ENCODE measurements at regions not wholly inside any gene's neighbourhood (a gene's known extent, or its start where the extent isn't known, plus 50 kb on each side); places are given as distances from the start of the nearest gene placed in this dataset.

DNA sequence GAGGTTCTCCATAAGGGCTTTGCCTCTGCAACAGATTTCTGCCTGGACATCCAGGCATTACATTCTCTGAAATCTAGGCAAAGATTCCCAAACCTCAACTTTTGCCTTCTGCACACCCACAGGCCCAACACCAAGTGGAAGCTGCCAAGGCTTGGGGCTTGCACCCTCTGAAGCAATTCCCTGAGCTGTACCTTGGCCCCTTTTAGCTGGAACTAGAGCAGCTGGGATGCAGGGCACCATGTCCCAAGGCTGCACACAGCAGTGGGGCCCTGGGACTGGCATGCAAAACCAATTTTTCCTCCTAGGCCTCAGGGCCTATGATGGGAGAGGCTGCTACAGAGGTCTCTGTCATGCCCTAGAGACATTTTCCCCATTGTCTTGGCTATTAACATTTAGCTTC lies 943.2 kb downstream of the PCDH17 start:
- no peak overlapping the region for H3K9ac ChIP-seq (ENCODE audit: low read depth, low read length)
- no peaks in the 10 kb centered on the region for H3K36me3 ChIP-seq (ENCODE audit: insufficient read depth, low read length)
- 0 out of 2 replicates have a peak, but pooled peaks cover 4% of the 10 kb centered on the region for H3K9me3 ChIP-seq (ENCODE audit: insufficient read depth, low read depth, low read length)
- H3K27ac ChIP-seq (ENCODE audit: low read depth, low read length): no peak overlapping the region
- H3K4me1 ChIP-seq (ENCODE audit: insufficient read depth, low read length): no peaks in the 10 kb centered on the region
- no peak overlapping the region for H3K4me3 ChIP-seq (ENCODE audit: low read length)
- H3K27me3 ChIP-seq (ENCODE audit: insufficient read depth, low read length): no peaks in the 10 kb centered on the region

DNA sequence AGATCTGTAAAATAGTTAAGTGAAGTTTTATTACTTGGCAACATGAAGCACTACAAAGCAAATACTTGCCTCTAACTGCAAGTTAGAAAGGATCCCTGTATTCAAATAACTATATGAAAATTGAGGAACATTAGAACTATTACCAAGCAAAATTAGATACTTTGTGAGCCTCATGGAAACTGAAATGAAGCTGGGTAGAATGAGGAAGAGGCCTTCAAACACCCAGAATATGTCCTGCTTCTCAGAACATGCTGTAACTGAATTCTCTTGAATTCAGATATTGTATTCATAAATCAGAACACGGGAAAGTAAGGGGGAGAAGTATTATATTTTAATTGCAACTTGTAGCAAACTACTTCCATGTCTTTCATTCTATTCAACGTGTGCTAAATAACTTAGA lies 947.9 kb downstream of the PCDH17 start:
- H3K4me3 ChIP-seq (ENCODE audit: low read length): no peak overlapping the region
- 100% methylated on average over 1 of the region's 2 CpGs for WGBS
- H3K27me3 ChIP-seq (ENCODE audit: insufficient read depth, low read length): no peaks in the 10 kb centered on the region
- H3K27ac ChIP-seq (ENCODE audit: low read depth, low read length): no peak overlapping the region
- 0 out of 2 replicates have a peak, but pooled peaks cover 4% of the 10 kb centered on the region for H3K9me3 ChIP-seq (ENCODE audit: insufficient read depth, low read depth, low read length)
- no peaks in the 10 kb centered on the region for H3K36me3 ChIP-seq (ENCODE audit: insufficient read depth, low read length)
- H3K9ac ChIP-seq (ENCODE audit: low read depth, low read length): no peak overlapping the region
- no peaks in the 10 kb centered on the region for H3K4me1 ChIP-seq (ENCODE audit: insufficient read depth, low read length)

- Histone ChIP-seq H3K36me3 (ENCODE audit: insufficient read depth, low read length) (no peaks in the 10 kb centered on the region), H3K4me3 (ENCODE audit: low read length) (no peak overlapping the region), H3K4me1 (ENCODE audit: insufficient read depth, low read length) (no peaks in the 10 kb centered on the region), H3K27ac (ENCODE audit: low read depth, low read length) (no peak overlapping the region), H3K27me3 (ENCODE audit: insufficient read depth, low read length) (no peaks in the 10 kb centered on the region), H3K9me3 (ENCODE audit: insufficient read depth, low read depth, low read length) (no peaks in the 10 kb centered on the region), H3K9ac (ENCODE audit: low read depth, low read length) (no peak overlapping the region)
- 83% methylated on average over 1 of the region's 1 CpG for WGBS
Measured at GRCh38 chr13:58583966-58584365, 952.4 kb downstream of the PCDH17 start.

- H3K36me3 ChIP-seq (ENCODE audit: insufficient read depth, low read length): no peaks in the 10 kb centered on the region
- H3K9me3 ChIP-seq (ENCODE audit: insufficient read depth, low read depth, low read length): no peaks in the 10 kb centered on the region
- H3K9ac ChIP-seq (ENCODE audit: low read depth, low read length): no peak overlapping the region
- no peaks in the 10 kb centered on the region for H3K4me1 ChIP-seq (ENCODE audit: insufficient read depth, low read length)
- no peaks in the 10 kb centered on the region for H3K27me3 ChIP-seq (ENCODE audit: insufficient read depth, low read length)
- 93% methylated on average over 2 of the region's 2 CpGs for WGBS
- H3K27ac ChIP-seq (ENCODE audit: low read depth, low read length): no peak overlapping the region
- H3K4me3 ChIP-seq (ENCODE audit: low read length): no peak overlapping the region
Measured at GRCh38 chr13:58584610-58585009, 953.1 kb downstream of the PCDH17 start.

GRCh38 chr13:58587183-58587582 lies 955.6 kb downstream of the PCDH17 start:
- Histone ChIP-seq H3K27me3 (ENCODE audit: insufficient read depth, low read length) (no peaks in the 10 kb centered on the region), H3K36me3 (ENCODE audit: insufficient read depth, low read length) (no peaks in the 10 kb centered on the region), H3K9me3 (ENCODE audit: insufficient read depth, low read depth, low read length) (no peaks in the 10 kb centered on the region), H3K9ac (ENCODE audit: low read depth, low read length) (no peak overlapping the region), H3K4me1 (ENCODE audit: insufficient read depth, low read length) (no peaks in the 10 kb centered on the region), H3K27ac (ENCODE audit: low read depth, low read length) (no peak overlapping the region), H3K4me3 (ENCODE audit: low read length) (no peak overlapping the region)
- 100% methylated on average over 2 of the region's 2 CpGs for WGBS

- H3K27ac ChIP-seq (ENCODE audit: low read depth, low read length): no peak overlapping the region
- H3K9me3 ChIP-seq (ENCODE audit: insufficient read depth, low read depth, low read length): no peaks in the 10 kb centered on the region
- no peak overlapping the region for H3K4me3 ChIP-seq (ENCODE audit: low read length)
- peaks cover 11% of the 10 kb centered on the region; the same call in 1 of the 2 replicates for H3K4me1 ChIP-seq (ENCODE audit: insufficient read depth, low read length)
- H3K36me3 ChIP-seq (ENCODE audit: insufficient read depth, low read length): no peaks in the 10 kb centered on the region
- no peak overlapping the region for H3K9ac ChIP-seq (ENCODE audit: low read depth, low read length)
- H3K27me3 ChIP-seq (ENCODE audit: insufficient read depth, low read length): no peaks in the 10 kb centered on the region
Measured at GRCh38 chr13:58592052-58592451, 960.5 kb downstream of the PCDH17 start.

DNA sequence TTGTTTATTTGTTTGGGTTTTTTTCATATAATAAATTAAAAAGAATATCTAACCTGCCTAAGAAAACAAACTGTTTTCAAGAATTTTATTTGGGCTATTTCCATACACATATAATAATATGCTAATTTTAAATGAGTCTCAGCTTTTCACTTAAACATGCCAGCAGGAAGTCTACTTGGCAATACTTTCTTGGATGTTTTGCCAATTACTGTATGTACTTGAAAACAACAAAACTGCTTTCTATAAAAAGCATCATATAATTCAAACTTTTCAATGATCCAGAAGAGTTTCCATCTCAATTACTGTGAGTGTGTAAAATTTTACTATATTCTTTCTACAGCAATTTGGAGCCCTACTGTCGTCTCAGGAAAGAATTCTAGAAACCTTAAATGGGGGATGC lies 961.2 kb downstream of the PCDH17 start:
- Histone ChIP-seq H3K9me3 (ENCODE audit: insufficient read depth, low read depth, low read length) (no peaks in the 10 kb centered on the region), H3K9ac (ENCODE audit: low read depth, low read length) (no peak overlapping the region), H3K36me3 (ENCODE audit: insufficient read depth, low read length) (no peaks in the 10 kb centered on the region), H3K27me3 (ENCODE audit: insufficient read depth, low read length) (no peaks in the 10 kb centered on the region), H3K4me1 (ENCODE audit: insufficient read depth, low read length) (peaks cover 11% of the 10 kb centered on the region; the same call in 1 of the 2 replicates), H3K27ac (ENCODE audit: low read depth, low read length) (no peak overlapping the region), H3K4me3 (ENCODE audit: low read length) (no peak overlapping the region)
- 100% methylated on average over 1 of the region's 1 CpG for WGBS

DNA sequence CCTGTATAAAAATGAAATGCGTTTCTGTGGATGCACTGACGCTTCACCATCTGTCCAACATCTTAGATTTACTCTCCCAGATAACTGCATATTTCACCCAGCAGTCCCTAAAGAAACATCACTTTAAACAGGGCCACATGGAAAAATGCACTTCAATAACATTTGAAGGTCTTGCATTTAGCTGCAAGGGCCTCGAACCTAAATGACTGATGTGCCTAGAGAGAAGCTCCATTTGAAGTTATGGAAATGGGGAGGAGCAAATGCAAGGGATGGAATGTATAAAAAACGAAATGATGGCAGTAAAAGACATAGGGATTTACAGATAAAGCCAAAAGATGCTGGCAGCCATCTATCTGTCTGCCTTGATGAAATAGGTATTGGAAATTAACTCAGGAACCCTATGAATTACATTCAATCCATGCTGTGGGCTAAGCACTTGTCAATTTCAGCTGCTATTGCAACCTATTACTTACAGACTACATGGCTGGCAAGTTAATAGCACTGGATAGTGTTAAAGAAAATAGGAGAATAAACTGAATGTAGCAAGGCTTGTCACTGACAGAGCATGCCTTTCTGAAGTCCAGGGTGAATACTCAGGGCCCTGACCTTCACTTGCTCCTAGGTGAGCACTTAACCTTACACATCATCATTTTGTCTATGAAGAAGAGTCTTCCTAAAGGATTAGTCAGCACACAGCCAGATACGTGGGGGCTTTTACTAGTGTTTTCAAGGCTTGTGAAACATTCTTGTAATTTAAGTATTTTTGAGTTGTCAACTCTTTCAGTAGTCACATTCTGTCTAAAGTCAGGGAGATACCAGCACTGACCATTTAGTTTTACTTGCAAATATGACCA lies 963.4 kb downstream of the PCDH17 start:
- H3K9ac ChIP-seq (ENCODE audit: low read depth, low read length): no peak overlapping the region
- no peaks in the 10 kb centered on the region for H3K36me3 ChIP-seq (ENCODE audit: insufficient read depth, low read length)
- H3K4me3 ChIP-seq (ENCODE audit: low read length): no peak overlapping the region
- WGBS: 73% methylated on average over 5 of the region's 5 CpGs
- no peak overlapping the region for H3K27ac ChIP-seq (ENCODE audit: low read depth, low read length)
- H3K4me1 ChIP-seq (ENCODE audit: insufficient read depth, low read length): peaks cover 11% of the 10 kb centered on the region; the same call in 1 of the 2 replicates
- no peaks in the 10 kb centered on the region for H3K9me3 ChIP-seq (ENCODE audit: insufficient read depth, low read depth, low read length)
- H3K27me3 ChIP-seq (ENCODE audit: insufficient read depth, low read length): no peaks in the 10 kb centered on the region

GRCh38 chr13:58597552-58597951 lies 966.0 kb downstream of the PCDH17 start:
- no peaks in the 10 kb centered on the region for H3K27me3 ChIP-seq (ENCODE audit: insufficient read depth, low read length)
- 92% methylated on average over 2 of the region's 2 CpGs for WGBS
- H3K4me1 ChIP-seq (ENCODE audit: insufficient read depth, low read length): peaks cover 11% of the 10 kb centered on the region; the same call in 1 of the 2 replicates
- no peak overlapping the region for H3K27ac ChIP-seq (ENCODE audit: low read depth, low read length)
- no peak overlapping the region for H3K9ac ChIP-seq (ENCODE audit: low read depth, low read length)
- no peak overlapping the region for H3K4me3 ChIP-seq (ENCODE audit: low read length)
- no peaks in the 10 kb centered on the region for H3K36me3 ChIP-seq (ENCODE audit: insufficient read depth, low read length)
- no peaks in the 10 kb centered on the region for H3K9me3 ChIP-seq (ENCODE audit: insufficient read depth, low read depth, low read length)

- no peak overlapping the region for H3K27ac ChIP-seq (ENCODE audit: low read depth, low read length)
- no peaks in the 10 kb centered on the region for H3K9me3 ChIP-seq (ENCODE audit: insufficient read depth, low read depth, low read length)
- peaks cover 11% of the 10 kb centered on the region; the same call in 1 of the 2 replicates for H3K4me1 ChIP-seq (ENCODE audit: insufficient read depth, low read length)
- H3K27me3 ChIP-seq (ENCODE audit: insufficient read depth, low read length): no peaks in the 10 kb centered on the region
- no peak overlapping the region for H3K9ac ChIP-seq (ENCODE audit: low read depth, low read length)
- no peaks in the 10 kb centered on the region for H3K36me3 ChIP-seq (ENCODE audit: insufficient read depth, low read length)
- 96% methylated on average over 2 of the region's 2 CpGs for WGBS
- no peak overlapping the region for H3K4me3 ChIP-seq (ENCODE audit: low read length)
Measured at GRCh38 chr13:58598241-58598640, 966.7 kb downstream of the PCDH17 start.

GRCh38 chr13:58611117-58611516 lies 979.6 kb downstream of the PCDH17 start:
- WGBS: 97% methylated on average over 11 of the region's 11 CpGs
- no peak overlapping the region for H3K4me3 ChIP-seq (ENCODE audit: low read length)
- H3K9ac ChIP-seq (ENCODE audit: low read depth, low read length): no peak overlapping the region
- no peaks in the 10 kb centered on the region for H3K27me3 ChIP-seq (ENCODE audit: insufficient read depth, low read length)
- H3K27ac ChIP-seq (ENCODE audit: low read depth, low read length): no peak overlapping the region
- no peaks in the 10 kb centered on the region for H3K9me3 ChIP-seq (ENCODE audit: insufficient read depth, low read depth, low read length)
- H3K36me3 ChIP-seq (ENCODE audit: insufficient read depth, low read length): no peaks in the 10 kb centered on the region
- no peaks in the 10 kb centered on the region for H3K4me1 ChIP-seq (ENCODE audit: insufficient read depth, low read length)
